ENCODE measurements at regions not wholly inside any gene's neighbourhood (a gene's known extent, or its start where the extent isn't known, plus 50 kb on each side); places are given as distances from the start of the nearest gene placed in this dataset.

- no peak overlapping the region for H2AK9ac ChIP-seq (replicated peaks; ENCODE audit: low read depth, low read length, poor library complexity)
- no peak for TF ChIP-seq MAZ (IDR thresholded peaks at IDR 0.05; ENCODE audit: borderline replicate concordance, low read depth, low read length)
- TF ChIP-seq, protein P1, sequence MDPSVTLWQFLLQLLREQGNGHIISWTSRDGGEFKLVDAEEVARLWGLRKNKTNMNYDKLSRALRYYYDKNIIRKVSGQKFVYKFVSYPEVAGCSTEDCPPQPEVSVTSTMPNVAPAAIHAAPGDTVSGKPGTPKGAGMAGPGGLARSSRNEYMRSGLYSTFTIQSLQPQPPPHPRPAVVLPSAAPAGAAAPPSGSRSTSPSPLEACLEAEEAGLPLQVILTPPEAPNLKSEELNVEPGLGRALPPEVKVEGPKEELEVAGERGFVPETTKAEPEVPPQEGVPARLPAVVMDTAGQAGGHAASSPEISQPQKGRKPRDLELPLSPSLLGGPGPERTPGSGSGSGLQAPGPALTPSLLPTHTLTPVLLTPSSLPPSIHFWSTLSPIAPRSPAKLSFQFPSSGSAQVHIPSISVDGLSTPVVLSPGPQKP (IDR thresholded peaks at IDR 0.05; ENCODE audit: borderline replicate concordance, low read depth, low read length): no peak
- TF ChIP-seq SMC3 (IDR thresholded peaks at IDR 0.05; ENCODE audit: low read depth, low read length): no peak
- no peak for TF ChIP-seq NFE2L2 (IDR thresholded peaks at IDR 0.05; ENCODE audit: low read depth, low read length)
- TF ChIP-seq MXI1 (IDR thresholded peaks at IDR 0.05; ENCODE audit: borderline replicate concordance, low read depth, low read length): no peak
- TF ChIP-seq BHLHE40 (IDR thresholded peaks at IDR 0.05; ENCODE audit: low read depth, low read length): no peak
- TF ChIP-seq, protein P2, sequence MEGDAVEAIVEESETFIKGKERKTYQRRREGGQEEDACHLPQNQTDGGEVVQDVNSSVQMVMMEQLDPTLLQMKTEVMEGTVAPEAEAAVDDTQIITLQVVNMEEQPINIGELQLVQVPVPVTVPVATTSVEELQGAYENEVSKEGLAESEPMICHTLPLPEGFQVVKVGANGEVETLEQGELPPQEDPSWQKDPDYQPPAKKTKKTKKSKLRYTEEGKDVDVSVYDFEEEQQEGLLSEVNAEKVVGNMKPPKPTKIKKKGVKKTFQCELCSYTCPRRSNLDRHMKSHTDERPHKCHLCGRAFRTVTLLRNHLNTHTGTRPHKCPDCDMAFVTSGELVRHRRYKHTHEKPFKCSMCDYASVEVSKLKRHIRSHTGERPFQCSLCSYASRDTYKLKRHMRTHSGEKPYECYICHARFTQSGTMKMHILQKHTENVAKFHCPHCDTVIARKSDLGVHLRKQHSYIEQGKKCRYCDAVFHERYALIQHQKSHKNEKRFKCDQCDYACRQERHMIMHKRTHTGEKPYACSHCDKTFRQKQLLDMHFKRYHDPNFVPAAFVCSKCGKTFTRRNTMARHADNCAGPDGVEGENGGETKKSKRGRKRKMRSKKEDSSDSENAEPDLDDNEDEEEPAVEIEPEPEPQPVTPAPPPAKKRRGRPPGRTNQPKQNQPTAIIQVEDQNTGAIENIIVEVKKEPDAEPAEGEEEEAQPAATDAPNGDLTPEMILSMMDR (conservative IDR thresholded peaks at IDR 0.05; ENCODE audit: low read depth, low read length): no peak
- TF ChIP-seq USF2 (IDR thresholded peaks at IDR 0.05; ENCODE audit: low read depth, low read length): no peak
- no peak for TF ChIP-seq MAFK (IDR thresholded peaks at IDR 0.05; ENCODE audit: low read depth, low read length)
- H3K4ac ChIP-seq (ENCODE audit: low read depth, low read length): no peak overlapping the region
- H4K5ac ChIP-seq (ENCODE audit: low read depth, low read length): no peak overlapping the region
- no peaks in the 10 kb centered on the region for H4K20me1 ChIP-seq (ENCODE audit: insufficient read depth, low read length)
- BruUV-seq (replicated peaks): no TSS peak
- POLR2A ChIA-PET (ENCODE audit: unreplicated experiment): no interaction called here
- peaks cover 14% of the 10 kb centered on the region; the same call in 1 of the 2 replicates for H3K9me3 ChIP-seq (ENCODE audit: control insufficient read depth, insufficient read depth, low read length)
- intact Hi-C loops (cut with micrococcal nuclease) (no loop called here), dilution Hi-C loops (cut with HindIII; ENCODE audit: low sequenced_read_pairs, unreplicated experiment) (no loop called here), in situ Hi-C loops (cut with MboI; ENCODE audit: low sequenced_read_pairs) (no loop called here)
- WGBS, 2 experiments (ENCODE audit: extremely low coverage in 2 of 2, insufficient read length in 1 of 2): 60% methylated on average over 1 of the region's 22 CpGs; no CpG with 5 or more reads in 1 of the 2 experiments
- no peaks in the 10 kb centered on the region for H3K27me3 ChIP-seq (ENCODE audit: control insufficient read depth, insufficient read depth, low read length)
- no peak for DNase-seq
- no peak overlapping the region for H2BK120ac ChIP-seq (ENCODE audit: low read depth, low read length)
- peaks cover 4% of the 10 kb centered on the region for H3K4me1 ChIP-seq (ENCODE audit: control insufficient read depth, insufficient read depth, low read length)
- no peaks in the 10 kb centered on the region for H3K79me1 ChIP-seq (ENCODE audit: low read depth in 1 of 2, low read length in 2 of 2)
- H3K36me3 ChIP-seq (ENCODE audit: control insufficient read depth, insufficient read depth, low read length): no peaks in the 10 kb centered on the region
- no peak overlapping the region for H2AK5ac ChIP-seq (ENCODE audit: low read depth, low read length)
- H4K91ac ChIP-seq (ENCODE audit: insufficient read depth, low read depth, low read length): no peak overlapping the region
- ATAC-seq (ENCODE audit: low read depth): no peak
- no peak overlapping the region for H3K14ac ChIP-seq (replicated peaks; ENCODE audit: low read depth, low read length)
- H3K4me3 ChIP-seq (ENCODE audit: insufficient read depth, low read depth, low read length): no peak overlapping the region
- H2BK15ac ChIP-seq (ENCODE audit: low read depth, low read length): no peak overlapping the region
- no peak overlapping the region for H2AFZ ChIP-seq (replicated peaks; ENCODE audit: low read length, poor library complexity)
- H3K18ac ChIP-seq (ENCODE audit: low read depth, low read length): no peak overlapping the region
- no peak overlapping the region for H3K27ac ChIP-seq (ENCODE audit: insufficient read depth, low read length)
- H2BK20ac ChIP-seq (ENCODE audit: low read depth, low read length): no peak overlapping the region
- no peak overlapping the region for H3K56ac ChIP-seq (ENCODE audit: extremely low read depth, insufficient read depth, low read length)
- H3K9ac ChIP-seq (ENCODE audit: low read depth, low read length): no peak overlapping the region
- no peak overlapping the region for H3K23ac ChIP-seq (ENCODE audit: low read depth, low read length)
- no peak overlapping the region for H3K4me2 ChIP-seq (ENCODE audit: low read depth, low read length)
- H2BK5ac ChIP-seq (ENCODE audit: low read depth, low read length, poor library complexity, severe bottlenecking): no peak overlapping the region
- H4K8ac ChIP-seq (ENCODE audit: low read depth in 2 of 2, low read length in 2 of 2): no peak overlapping the region
- CTCF ChIA-PET: no interaction called here
- no peaks in the 10 kb centered on the region for H3K9me1 ChIP-seq (ENCODE audit: insufficient read depth, low read length)
Measured at GRCh38 chr7:155954550-155955366, 142.5 kb upstream of the SHH start.
